GM20431 (cell line): ENCODE measurements at regions not wholly inside any gene's neighbourhood (a gene's known extent, or its start where the extent isn't known, plus 50 kb on each side); places are given as distances from the start of the nearest gene placed in this dataset.

Experiments
- in situ Hi-C: fragments of 300-500 bp; cut with MseI, MboI; formaldehyde crosslinking; loops from one replicate; pipeline ENCODE4 v1.15.0; 2020; ENCODE audit warnings: low sequenced_read_pairs; ENCODE audit not compliant: unreplicated experiment

GRCh38 chr17:71118039-71118438 lies 948.7 kb downstream of the KCNJ2 start:
- in situ Hi-C loops = no loop called here

- in situ Hi-C loops = no loop called here
These were observed 958.1 kb downstream of the KCNJ2 start for GRCh38 chr17:71127416-71127815.

- in situ Hi-C loops = no loop called here
These were observed 973.0 kb downstream of the KCNJ2 start for GRCh38 chr17:71142333-71142732.

DNA sequence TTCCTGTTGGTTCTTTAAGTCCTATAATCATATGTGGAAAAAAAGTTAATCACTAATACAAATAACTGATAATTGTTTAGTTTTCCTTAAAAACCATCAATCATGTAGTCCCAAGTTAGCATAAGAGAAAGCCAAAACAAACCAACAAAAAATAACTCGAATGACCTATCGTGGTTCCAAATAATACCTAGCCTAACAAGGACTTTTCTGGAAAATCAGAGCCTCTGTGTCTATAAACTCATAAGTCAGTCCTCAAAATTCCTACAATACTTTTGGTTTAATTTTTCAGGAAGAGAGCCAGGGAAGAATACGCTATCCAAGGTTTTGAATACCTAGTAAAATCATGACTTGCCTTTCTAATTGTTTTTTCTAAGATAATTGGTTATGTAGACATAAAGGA lies 975.3 kb upstream of the SOX9 start:
- in situ Hi-C loops = no loop called here

DNA sequence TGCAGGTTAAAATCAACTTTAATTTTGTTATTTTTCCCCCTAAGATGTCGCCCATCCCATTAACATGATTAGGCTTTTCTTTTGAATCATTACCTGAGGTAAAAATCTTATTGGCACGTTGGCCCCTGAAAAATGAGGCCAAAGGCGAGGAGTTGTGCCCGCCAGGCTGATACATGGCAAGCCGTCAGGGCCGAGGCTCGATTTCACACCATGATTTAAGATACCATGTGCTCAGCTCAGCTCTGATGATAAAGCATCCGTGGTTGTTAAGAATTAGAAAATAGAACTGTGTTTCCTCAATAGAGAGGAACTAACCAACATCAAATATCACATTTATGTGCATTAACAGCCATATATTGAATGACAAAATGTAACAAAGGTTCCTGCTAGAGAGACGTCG lies 972.9 kb upstream of the SOX9 start:
- in situ Hi-C loops = no loop called here

DNA sequence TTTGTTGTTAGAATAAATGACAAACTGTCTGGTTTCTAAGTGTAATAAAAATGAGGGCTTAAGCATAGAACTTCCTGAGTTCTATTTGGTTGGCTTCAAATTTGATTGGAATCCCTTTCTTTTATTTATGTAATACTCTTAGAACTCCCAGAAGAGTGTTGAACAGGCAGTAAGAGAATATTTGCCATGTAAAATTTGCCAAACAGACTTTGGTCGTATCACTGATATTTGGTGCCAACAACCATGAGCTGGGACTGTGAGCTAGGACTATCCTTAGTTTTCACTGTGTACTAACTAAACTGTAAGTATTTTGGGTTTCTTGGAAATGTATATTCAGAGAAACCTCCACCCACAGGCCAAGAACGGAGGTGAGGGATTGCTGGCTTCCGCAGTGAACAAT lies 971.2 kb upstream of the SOX9 start:
- in situ Hi-C loops = no loop called here

GRCh38 chr17:71157297-71157696 lies 963.5 kb upstream of the SOX9 start:
- in situ Hi-C loops = no loop called here

GRCh38 chr17:71158437-71158836 lies 962.4 kb upstream of the SOX9 start:
- in situ Hi-C loops = no loop called here

- in situ Hi-C loops = no loop called here
These were observed 957.6 kb upstream of the SOX9 start for GRCh38 chr17:71163121-71163812.

- in situ Hi-C loops = no loop called here
These were observed 957.1 kb upstream of the SOX9 start for GRCh38 chr17:71163813-71164122.

GRCh38 chr17:71164561-71164960 lies 956.3 kb upstream of the SOX9 start:
- in situ Hi-C loops = no loop called here

- in situ Hi-C loops = no loop called here
These were observed 954.5 kb upstream of the SOX9 start for GRCh38 chr17:71166311-71166710.

- in situ Hi-C loops = no loop called here
These were observed 952.6 kb upstream of the SOX9 start for GRCh38 chr17:71168053-71168741.

GRCh38 chr17:71170070-71170469 lies 950.8 kb upstream of the SOX9 start:
- in situ Hi-C loops = no loop called here

DNA sequence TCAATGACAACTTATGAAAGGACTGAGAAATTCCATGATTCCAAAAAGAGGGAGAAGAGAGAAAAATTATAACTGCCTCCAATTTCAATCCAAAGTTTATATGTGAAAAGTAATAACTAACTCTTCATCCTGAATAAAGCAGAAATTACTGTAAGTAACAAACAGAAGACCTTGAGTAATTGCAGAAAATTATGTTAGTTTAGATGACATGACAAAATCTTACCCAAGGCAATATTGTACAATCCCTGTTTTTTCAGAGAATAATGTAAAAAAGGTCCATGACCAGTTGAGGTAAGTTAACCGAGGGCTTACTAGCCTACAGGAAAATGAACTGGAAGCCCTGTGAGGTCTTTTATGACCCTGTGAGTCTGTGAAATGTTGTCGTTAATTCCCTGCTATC lies 949.5 kb upstream of the SOX9 start:
- in situ Hi-C loops = no loop called here

DNA sequence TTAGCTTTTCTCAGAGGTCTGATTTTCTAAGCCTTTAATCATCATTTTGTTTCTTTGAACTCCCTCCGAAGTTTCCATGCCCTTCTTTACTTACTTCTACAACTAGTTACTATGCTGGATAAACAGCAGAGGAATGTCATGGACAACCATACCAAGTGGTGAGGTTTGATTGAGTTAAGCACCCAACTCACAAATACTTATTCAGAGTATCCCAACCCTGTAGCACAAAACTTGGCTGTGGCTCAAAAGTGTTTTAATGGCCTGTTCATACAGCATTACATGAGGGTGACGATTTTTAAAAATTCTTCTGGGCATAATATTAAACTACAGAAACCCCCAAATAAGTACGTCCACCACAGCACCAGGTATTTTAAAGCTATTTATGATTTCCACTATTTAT lies 946.8 kb upstream of the SOX9 start:
- in situ Hi-C loops = no loop called here

DNA sequence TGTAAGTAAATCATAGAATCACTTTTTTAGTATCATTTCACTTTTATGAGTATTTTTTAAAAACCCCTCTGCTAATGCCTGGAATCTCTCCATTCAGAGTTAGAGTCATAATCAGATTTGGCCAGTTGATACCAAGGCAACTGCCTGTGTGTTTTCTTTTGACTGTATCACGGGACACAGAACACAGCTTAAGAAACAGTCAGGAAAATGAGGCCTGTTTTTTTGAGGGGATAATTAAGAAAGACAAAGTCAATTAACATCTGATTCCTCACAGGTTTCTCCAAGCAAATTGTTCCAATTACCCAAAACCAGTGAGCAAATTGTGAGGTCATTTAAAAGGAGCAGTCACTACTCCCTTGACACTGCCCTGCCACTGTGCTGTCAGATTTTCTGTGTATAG lies 944.5 kb upstream of the SOX9 start:
- in situ Hi-C loops = no loop called here

GRCh38 chr17:71176928-71177443 lies 943.8 kb upstream of the SOX9 start:
- in situ Hi-C loops = no loop called here

GRCh38 chr17:71180801-71181385 lies 939.9 kb upstream of the SOX9 start:
- in situ Hi-C loops = no loop called here

DNA sequence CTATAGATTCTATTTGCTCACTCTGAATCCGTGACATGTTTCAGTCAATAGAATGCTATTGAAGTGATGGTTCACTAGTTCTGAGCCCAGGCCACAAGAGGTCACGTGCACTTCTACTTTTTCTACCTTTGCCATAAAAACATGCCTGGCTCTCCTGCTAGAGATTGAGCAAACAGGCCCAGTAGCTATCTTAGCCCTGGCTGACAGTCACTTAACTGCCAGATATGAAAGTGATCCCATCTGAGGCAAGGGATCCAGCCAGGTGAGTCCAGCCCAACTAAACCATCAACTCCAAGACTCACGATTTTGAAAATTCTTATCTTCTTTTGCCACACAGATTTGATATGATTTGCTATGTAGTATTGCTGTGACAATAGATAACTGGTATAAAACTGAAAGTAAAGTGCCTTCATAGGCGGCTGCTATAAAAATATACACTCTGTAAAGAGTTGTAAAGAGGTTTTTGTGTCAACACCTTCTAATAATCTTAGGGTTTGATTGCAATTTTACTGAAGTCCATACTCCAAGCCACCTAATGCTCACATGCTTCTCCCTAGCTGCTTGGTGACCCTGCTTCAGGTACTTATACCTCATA lies 937.7 kb upstream of the SOX9 start:
- in situ Hi-C loops = no loop called here

DNA sequence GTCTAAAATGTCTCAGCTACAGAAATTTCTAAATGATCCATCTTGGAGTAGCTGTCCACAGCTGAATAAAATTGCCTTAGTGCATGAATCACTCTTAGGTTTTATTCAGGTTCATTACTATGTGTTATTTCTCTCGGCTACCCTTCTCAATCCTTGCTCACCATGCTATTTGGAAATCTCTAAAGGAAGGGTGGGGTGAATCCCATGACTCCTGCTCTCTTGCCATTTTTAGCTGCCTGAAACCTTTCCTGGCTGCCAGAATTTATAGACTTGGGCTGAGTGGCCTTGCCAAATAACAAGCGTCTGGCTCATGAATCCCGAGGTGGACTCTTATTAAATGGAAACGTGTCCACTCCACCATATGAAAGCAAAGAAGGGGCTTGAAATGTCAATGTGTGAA lies 936.1 kb upstream of the SOX9 start:
- in situ Hi-C loops = no loop called here
